HCT116 (cell line): ENCODE measurements at regions not wholly inside any gene's neighbourhood (a gene's known extent, or its start where the extent isn't known, plus 50 kb on each side); places are given as distances from the start of the nearest gene placed in this dataset.

ENCODE experiments used
- ATAC-seq: fragments of 200-7000 bp; cut with Tn5 transposase; 2 replicates; pipeline ENCODE4 v1.9.1; 2020; ENCODE audit warnings: mild to moderate bottlenecking, moderate library complexity
- BruUV-seq: library from RNA; stranded (reverse); fragments of 400-500 nt; replicated peaks from 2 replicates; lab custom pipeline; 2021; lab: Mats Ljungman, UMichigan
- CTCF ChIA-PET: fragments of 300-600 bp; sonication (Branson Sonifier 250); formaldehyde crosslinking; loops from one replicate; lab custom pipeline; 2021; ENCODE audit warnings: antibody characterized with exemption; lab: Charles Lee
- POLR2A ChIA-PET: fragments of 300-600, 350-600 bp; sonication (Branson Sonifier 250); formaldehyde crosslinking; loops from one replicate; lab custom pipeline; 2021; ENCODE audit warnings: antibody characterized with exemption; lab: Charles Lee
- RAD21 ChIA-PET, 2 experiments: fragments of 300-600 bp; sonication (Branson Sonifier 250); formaldehyde crosslinking; loops; one replicate each; lab custom pipeline; 2023; ENCODE audit warnings: low total read pairs in 2 of 2; ENCODE audit not compliant: uncharacterized antibody in 2 of 2, unreplicated experiment in 2 of 2, low non-redundant PET in 1 of 2; lab: Charles Lee
- DNase-seq: peaks from one replicate; pipeline ENCODE4 v3.0.0-alpha.2; 2010; ENCODE audit warnings: low read depth, low spot score
- H2AFZ ChIP-seq: fragments of 200-600 bp; shearing (Covaris generic), sonication (generic); 2 replicates; pipeline ENCODE4 v1.6.1; 2017; ENCODE audit warnings: low read depth, mixed run types, mixed read lengths, antibody characterized with exemption, low read length; ENCODE audit not compliant: poor library complexity, severe bottlenecking
- H3K27ac ChIP-seq: 2 replicates; pipeline ENCODE4 v1.5.1; 2012; ENCODE audit warnings: low read depth, low read length
- H3K27me3 ChIP-seq: fragments of 200-600 bp; sonication (generic); 2 replicates; pipeline ENCODE4 v1.6.1; 2016; ENCODE audit warnings: mixed run types, low read length, mixed read lengths; ENCODE audit not compliant: insufficient read depth
- H3K36me3 ChIP-seq, 2 experiments: fragments of 200-500 bp in 1 of 2; fragments of 200-600 bp in 1 of 2; sonication (Bioruptor generic) in 1 of 2; sonication (generic) in 1 of 2; 2 replicates each; pipeline versions ENCODE4 v1.5.1 to v1.6.1; 2014 to 2016; ENCODE audit warnings: low read length in 2 of 2, inconsistent platforms in 1 of 2, mixed read lengths in 1 of 2, mixed run types in 1 of 2; ENCODE audit not compliant: insufficient read depth in 2 of 2, control insufficient read depth in 1 of 2
- H3K4me1 ChIP-seq, 2 experiments: fragments of 200-600 bp in 1 of 2; sonication (generic) in 1 of 2; 2 replicates each; pipeline versions ENCODE4 v1.5.1 to v1.6.1; 2012 to 2017; ENCODE audit warnings: low read length in 2 of 2, inconsistent platforms in 1 of 2, mild to moderate bottlenecking in 1 of 2, mixed read lengths in 1 of 2, mixed run types in 1 of 2, moderate library complexity in 1 of 2; ENCODE audit not compliant: insufficient read depth in 2 of 2, control insufficient read depth in 1 of 2
- H3K4me2 ChIP-seq: fragments of 200-600 bp; sonication (generic); 2 replicates; pipeline ENCODE4 v1.6.1; 2017; ENCODE audit warnings: mixed run types, low read length, mixed read lengths
- H3K4me3 ChIP-seq, 2 experiments: fragments of 200-600 bp in 1 of 2; sonication (generic) in 1 of 2; replicated peaks in 1 of 2; 2 replicates each; pipeline ENCODE4 v1.5.1; 2011 to 2016; ENCODE audit warnings: low read length in 2 of 2, control low read depth in 1 of 2, low read depth in 1 of 2, mild to moderate bottlenecking in 1 of 2, mixed read lengths in 1 of 2, mixed run types in 1 of 2
- H3K79me2 ChIP-seq: fragments of 200-600 bp; sonication (generic); 2 replicates; pipeline ENCODE4 v1.6.1; 2017; ENCODE audit warnings: mild to moderate bottlenecking, mixed run types, low read length, moderate library complexity, mixed read lengths; ENCODE audit not compliant: insufficient read depth
- H3K9ac ChIP-seq: fragments of 200-600 bp; sonication (generic); 2 replicates; pipeline ENCODE4 v1.6.1; 2016; ENCODE audit warnings: low read length, mixed read lengths
- H3K9me2 ChIP-seq: fragments of 200-600 bp; sonication (generic), shearing (Covaris generic); 2 replicates; pipeline ENCODE4 v1.6.1; 2017; ENCODE audit warnings: mixed run types, mild to moderate bottlenecking, moderate library complexity; ENCODE audit not compliant: insufficient read depth
- H3K9me3 ChIP-seq, 2 experiments: fragments of 200-500 bp in 1 of 2; fragments of 200-600 bp in 1 of 2; sonication (Bioruptor generic) in 1 of 2; sonication (generic) in 1 of 2; 2 replicates each; pipeline ENCODE4 v1.6.1; 2014 to 2017; ENCODE audit warnings: low read length in 2 of 2, mixed read lengths in 2 of 2, inconsistent platforms in 1 of 2, low read depth in 1 of 2, mild to moderate bottlenecking in 1 of 2, mixed run types in 1 of 2, moderate library complexity in 1 of 2; ENCODE audit not compliant: control insufficient read depth in 1 of 2, insufficient read depth in 1 of 2
- H4K20me1 ChIP-seq: fragments of 200-600 bp; sonication (generic), shearing (Covaris generic); 2 replicates; pipeline ENCODE4 v1.6.1; 2017; ENCODE audit warnings: mixed run types, mild to moderate bottlenecking, moderate library complexity; ENCODE audit not compliant: insufficient read depth
- CBX3 ChIP-seq: IDR thresholded peaks from 2 replicates; pipeline ENCODE4 v1.6.1; 2012; ENCODE audit warnings: low read depth
- CEBPB ChIP-seq: IDR thresholded peaks from 2 replicates; pipeline ENCODE4 v1.6.1; 2012; ENCODE audit warnings: low read depth
- ELF1 ChIP-seq: IDR thresholded peaks from 2 replicates; pipeline ENCODE4 v1.6.1; 2012; ENCODE audit warnings: low read depth, borderline replicate concordance
- FOSL1 ChIP-seq: IDR thresholded peaks from 2 replicates; pipeline ENCODE4 v1.6.1; 2012; ENCODE audit warnings: low read depth
- REST ChIP-seq: IDR thresholded peaks from 2 replicates; pipeline ENCODE4 v1.6.1; 2012; ENCODE audit warnings: low read depth
- SIN3A ChIP-seq: IDR thresholded peaks from 2 replicates; pipeline ENCODE4 v1.6.1; 2012; ENCODE audit warnings: low read depth
- YY1 ChIP-seq: IDR thresholded peaks from 2 replicates; pipeline ENCODE4 v1.6.1; 2011; ENCODE audit warnings: low read length, low read depth, moderate library complexity, mild to moderate bottlenecking; ENCODE audit not compliant: insufficient replicate concordance; ENCODE audit errors: extremely low read depth
- ZBTB33 ChIP-seq: IDR thresholded peaks from 2 replicates; pipeline ENCODE4 v1.6.1; 2011; ENCODE audit warnings: mild to moderate bottlenecking, low read length, moderate library complexity; ENCODE audit not compliant: insufficient replicate concordance; ENCODE audit errors: extremely low read depth
- intact Hi-C: fragments of 100-400 bp; cut with micrococcal nuclease; formaldehyde crosslinking; loops from 2 replicates; pipeline ENCODE4 v1.10.0; 2022

GRCh38 chr16:18059089-18059488, 277.4 kb downstream of the NPIPA8 start:
- Histone ChIP-seq H3K9me2 (no peaks in the 10 kb centered on the region), H2AFZ (no peak overlapping the region), H3K9ac (no peak overlapping the region), H3K36me3 (no peaks in the 10 kb centered on the region), H4K20me1 (no peaks in the 10 kb centered on the region), H3K4me3 (no peak overlapping the region), H3K27me3 (peaks cover 50% of the 10 kb centered on the region), H3K9me3 (no peaks in the 10 kb centered on the region), H3K4me1 (no peaks in the 10 kb centered on the region), H3K27ac (no peak overlapping the region), H3K79me2 (no peaks in the 10 kb centered on the region), H3K4me2 (no peak overlapping the region)
- ChIA-PET POLR2A (no interaction called here), RAD21 (no interaction called here), CTCF (no interaction called here)
- TF ChIP-seq ZBTB33: no peak
- no peak for TF ChIP-seq SIN3A
- no peak for TF ChIP-seq YY1
- TF ChIP-seq FOSL1: no peak
- TF ChIP-seq REST: no peak
- TF ChIP-seq CBX3: no peak
- TF ChIP-seq ELF1: no peak
- no peak for TF ChIP-seq CEBPB
- ATAC-seq: no peak
- no TSS peak for BruUV-seq
- no peak for DNase-seq
- intact Hi-C loops: no loop called here
